Kidney (tissue), 13 donors: ENCODE measurements at regions not wholly inside any gene's neighbourhood (a gene's known extent, or its start where the extent isn't known, plus 50 kb on each side); places are given as distances from the start of the nearest gene placed in this dataset.

ENCODE experiments used
- DNase-seq, 5 donors: peaks; one replicate each; pipeline ENCODE4 v3.0.0-alpha.2; 2013 to 2020
- FAIRE-seq: peaks from 2 replicates; lab custom pipeline; 2012; peaks lifted over from hg19 to GRCh38; lab: Jason Lieb, UNC
- H3K27ac ChIP-seq, 2 donors: one replicate each; pipeline ENCODE4 v1.7.0; 2013; ENCODE audit warnings: low read depth in 2 of 2, low read length in 2 of 2, inconsistent platforms in 1 of 2
- H3K27me3 ChIP-seq: one replicate; pipeline ENCODE4 v1.7.1; 2013; ENCODE audit warnings: low read length, inconsistent platforms; ENCODE audit not compliant: control insufficient read depth, insufficient read depth
- H3K36me3 ChIP-seq, 3 donors: one replicate each; pipeline versions ENCODE4 v1.7.0 to v1.7.1; 2013; ENCODE audit warnings: low read length in 3 of 3, control low read depth in 1 of 3, inconsistent platforms in 1 of 3; ENCODE audit not compliant: insufficient read depth in 3 of 3, control insufficient read depth in 2 of 3
- H3K4me1 ChIP-seq, 3 donors: one replicate each; pipeline versions ENCODE4 v1.7.0 to v1.7.1; 2013; ENCODE audit warnings: low read length in 3 of 3, inconsistent platforms in 1 of 3, low read depth in 1 of 3; ENCODE audit not compliant: control insufficient read depth in 2 of 3, insufficient read depth in 2 of 3
- H3K4me3 ChIP-seq, 3 donors: one replicate each; pipeline versions ENCODE4 v1.7.0 to v1.8.1; 2013; ENCODE audit warnings: low read length in 3 of 3, control low read depth in 1 of 3, inconsistent platforms in 1 of 3
- H3K9ac ChIP-seq, 3 donors: one replicate each; pipeline versions ENCODE4 v1.7.0 to v1.7.1; 2013; ENCODE audit warnings: low read length in 3 of 3, control low read depth in 1 of 3, inconsistent platforms in 1 of 3
- H3K9me3 ChIP-seq, 3 donors: one replicate each; pipeline versions ENCODE4 v1.7.0 to v1.7.1; 2013; ENCODE audit warnings: low read length in 3 of 3, control low read depth in 1 of 3, inconsistent platforms in 1 of 3; ENCODE audit not compliant: control insufficient read depth in 2 of 3, insufficient read depth in 1 of 3
- intact Hi-C: fragments of 100-400 bp; cut with DNase I; formaldehyde crosslinking; loops from one replicate; pipeline ENCODE4 v1.11.1; 2022
- TF ChIP-seq, protein P1 (sequence below): IDR thresholded peaks from 3 replicates; pipeline ENCODE4 v1.5.1; 2012; ENCODE audit warnings: mild to moderate bottlenecking, moderate library complexity, borderline replicate concordance; ENCODE audit not compliant: insufficient read depth; ENCODE audit errors: extremely low read depth
- donor health status: control.
- donor health status: control.
- donor health status: control.
- donor health status: control.
- donor health status: control.
- donor health status: DM: yes; HTN: yes; CAD: no.
- donor health status: Normal renal cell carcinoma (clear cell type).

GRCh38 chr6:49088631-49089030 is 374.4 kb downstream of the MMUT start:
- intact Hi-C loops, result no loop called here
- TF ChIP-seq, protein P1, sequence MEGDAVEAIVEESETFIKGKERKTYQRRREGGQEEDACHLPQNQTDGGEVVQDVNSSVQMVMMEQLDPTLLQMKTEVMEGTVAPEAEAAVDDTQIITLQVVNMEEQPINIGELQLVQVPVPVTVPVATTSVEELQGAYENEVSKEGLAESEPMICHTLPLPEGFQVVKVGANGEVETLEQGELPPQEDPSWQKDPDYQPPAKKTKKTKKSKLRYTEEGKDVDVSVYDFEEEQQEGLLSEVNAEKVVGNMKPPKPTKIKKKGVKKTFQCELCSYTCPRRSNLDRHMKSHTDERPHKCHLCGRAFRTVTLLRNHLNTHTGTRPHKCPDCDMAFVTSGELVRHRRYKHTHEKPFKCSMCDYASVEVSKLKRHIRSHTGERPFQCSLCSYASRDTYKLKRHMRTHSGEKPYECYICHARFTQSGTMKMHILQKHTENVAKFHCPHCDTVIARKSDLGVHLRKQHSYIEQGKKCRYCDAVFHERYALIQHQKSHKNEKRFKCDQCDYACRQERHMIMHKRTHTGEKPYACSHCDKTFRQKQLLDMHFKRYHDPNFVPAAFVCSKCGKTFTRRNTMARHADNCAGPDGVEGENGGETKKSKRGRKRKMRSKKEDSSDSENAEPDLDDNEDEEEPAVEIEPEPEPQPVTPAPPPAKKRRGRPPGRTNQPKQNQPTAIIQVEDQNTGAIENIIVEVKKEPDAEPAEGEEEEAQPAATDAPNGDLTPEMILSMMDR, result no peak

GRCh38 chr6:49087369-49087768 is 375.7 kb downstream of the MMUT start:
- Histone ChIP-seq H3K27me3 (no peaks in the 10 kb centered on the region), H3K27ac (no peak overlapping the region), H3K4me1 (no peaks in the 10 kb centered on the region), H3K9ac (no peak overlapping the region), H3K4me3 (no peak overlapping the region), H3K9me3 (no peaks in the 10 kb centered on the region), H3K36me3 (no peaks in the 10 kb centered on the region)
- TF ChIP-seq, protein P1, result no peak
- intact Hi-C loops, result no loop called here
- FAIRE-seq (no peak), DNase-seq (no peak)

More at GRCh38 chr6:49088631-49089030, 374.4 kb downstream of the MMUT start:
- Histone ChIP-seq H3K4me3 (no peak overlapping the region), H3K27me3 (no peaks in the 10 kb centered on the region), H3K27ac (no peak overlapping the region), H3K9ac (no peak overlapping the region), H3K36me3 (no peaks in the 10 kb centered on the region), H3K4me1 (no peaks in the 10 kb centered on the region), H3K9me3 (no peaks in the 10 kb centered on the region)
- no peak for FAIRE-seq
- no peak for DNase-seq

DNA sequence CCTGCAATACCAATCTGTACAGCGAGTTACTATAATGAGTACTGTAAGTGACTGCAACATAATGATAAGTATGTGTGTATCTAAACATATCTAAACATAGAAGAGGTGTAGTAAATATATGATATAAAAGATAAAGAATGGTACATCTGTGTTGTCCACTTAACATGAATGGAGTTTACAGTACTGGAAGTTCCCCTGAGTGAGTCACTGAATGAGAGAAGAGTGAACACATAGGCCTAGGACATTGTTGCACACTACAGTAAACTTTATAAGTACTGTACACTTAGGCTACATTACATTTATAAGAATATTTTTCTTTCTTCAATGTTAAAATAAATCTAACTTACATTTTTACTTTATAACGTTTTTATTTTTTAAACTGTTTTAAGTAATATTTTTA is 380.4 kb downstream of the MMUT start:
- Histone ChIP-seq H3K9ac (no peak overlapping the region), H3K9me3 (no peaks in the 10 kb centered on the region), H3K4me3 (no peak overlapping the region), H3K27ac (no peak overlapping the region), H3K36me3 (no peaks in the 10 kb centered on the region), H3K27me3 (no peaks in the 10 kb centered on the region), H3K4me1 (no peaks in the 10 kb centered on the region)
- TF ChIP-seq, protein P1, result no peak
- FAIRE-seq (no peak), DNase-seq (no peak)
- intact Hi-C loops, result no loop called here
